WTC11 (cell line): ENCODE measurements at regions not wholly inside any gene's neighbourhood (a gene's known extent, or its start where the extent isn't known, plus 50 kb on each side); places are given as distances from the start of the nearest gene placed in this dataset.

Experiments
- ATAC-seq: fragments of 200-7000 bp; cut with Tn5 transposase; 2 replicates; pipeline ENCODE4 v1.10.0; 2021; ENCODE audit warnings: mild to moderate bottlenecking, moderate library complexity
- CTCF ChIA-PET: fragments of 300-600 bp; sonication (Branson Sonifier 250); formaldehyde crosslinking; loops from one replicate; lab custom pipeline; 2021; ENCODE audit warnings: antibody characterized with exemption; lab: Charles Lee
- POLR2A ChIA-PET: fragments of 350-600 bp; sonication (Branson Sonifier 250); formaldehyde crosslinking; loops from one replicate; lab custom pipeline; 2021; ENCODE audit warnings: antibody characterized with exemption; lab: Charles Lee
- DNase-seq: peaks from one replicate; pipeline ENCODE4 v3.0.0; 2021; ENCODE audit warnings: low spot score
- H3K27ac Mint-ChIP-seq: 2 replicates; pipeline ENCODE4 v1.8.0; 2021; ENCODE audit warnings: mixed read lengths
- H3K27me3 Mint-ChIP-seq: 2 replicates; pipeline ENCODE4 v1.8.0; 2021; ENCODE audit warnings: low read depth, mild to moderate bottlenecking, moderate library complexity, mixed read lengths
- H3K36me3 Mint-ChIP-seq: 2 replicates; pipeline ENCODE4 v1.8.0; 2021; ENCODE audit warnings: mixed read lengths
- H3K4me1 Mint-ChIP-seq: 2 replicates; pipeline ENCODE4 v1.8.0; 2022; ENCODE audit warnings: mixed read lengths
- H3K4me3 Mint-ChIP-seq: 2 replicates; pipeline ENCODE4 v1.8.0; 2021; ENCODE audit warnings: mild to moderate bottlenecking, moderate library complexity, mixed read lengths
- H3K9me3 Mint-ChIP-seq: 2 replicates; pipeline ENCODE4 v1.8.0; 2021; ENCODE audit warnings: mixed read lengths
- AFF4 ChIP-seq: sonication (generic); formaldehyde crosslinking; IDR thresholded peaks from 2 replicates; pipeline ENCODE4 v1.8.1; 2023; ENCODE audit warnings: mild to moderate bottlenecking, missing genetic modification reagents, borderline replicate concordance
- ATF2 ChIP-seq: sonication (generic); formaldehyde crosslinking; IDR thresholded peaks from 2 replicates; pipeline ENCODE4 v1.8.1; 2022; ENCODE audit warnings: low read depth, missing genetic modification reagents, borderline replicate concordance
- CREB1 ChIP-seq: sonication (generic); formaldehyde crosslinking; IDR thresholded peaks from 2 replicates; pipeline ENCODE4 v1.8.0; 2023; ENCODE audit warnings: mild to moderate bottlenecking, missing genetic modification reagents
- FOXP4 ChIP-seq: sonication (generic); formaldehyde crosslinking; IDR thresholded peaks from 2 replicates; pipeline ENCODE4 v1.8.0; 2022; ENCODE audit warnings: mild to moderate bottlenecking, missing genetic modification reagents
- NFYB ChIP-seq: sonication (generic); formaldehyde crosslinking; conservative IDR thresholded peaks from 2 replicates; pipeline ENCODE4 v1.8.0; 2022; ENCODE audit warnings: low read depth, missing genetic modification reagents
- PREB ChIP-seq: sonication (generic); formaldehyde crosslinking; IDR thresholded peaks from 2 replicates; pipeline ENCODE4 v1.8.1; 2022; ENCODE audit warnings: mild to moderate bottlenecking, missing genetic modification reagents, moderate library complexity, borderline replicate concordance
- RELA ChIP-seq: sonication (generic); formaldehyde crosslinking; IDR thresholded peaks from 2 replicates; pipeline ENCODE4 v1.8.1; 2022; ENCODE audit warnings: missing genetic modification reagents, mild to moderate bottlenecking, borderline replicate concordance
- SP1 ChIP-seq: sonication (generic); formaldehyde crosslinking; conservative IDR thresholded peaks from 2 replicates; pipeline ENCODE4 v1.8.1; 2022; ENCODE audit warnings: missing genetic modification reagents
- TEAD4 ChIP-seq: sonication (generic); formaldehyde crosslinking; IDR thresholded peaks from 2 replicates; pipeline ENCODE4 v1.8.0; 2022; ENCODE audit warnings: mild to moderate bottlenecking, missing genetic modification reagents
- USF2 ChIP-seq: sonication (generic); formaldehyde crosslinking; IDR thresholded peaks from 2 replicates; pipeline ENCODE4 v1.8.1; 2023; ENCODE audit warnings: mild to moderate bottlenecking, missing genetic modification reagents, moderate library complexity
- ZBTB43 ChIP-seq: sonication (generic); formaldehyde crosslinking; IDR thresholded peaks from 2 replicates; pipeline ENCODE4 v1.8.1; 2023; ENCODE audit warnings: mild to moderate bottlenecking, missing genetic modification reagents
- ZNF138 ChIP-seq: sonication (generic); formaldehyde crosslinking; conservative IDR thresholded peaks from 2 replicates; pipeline ENCODE4 v1.8.1; 2022; ENCODE audit warnings: mild to moderate bottlenecking, moderate library complexity, missing genetic modification reagents
- ZNF219 ChIP-seq: sonication (generic); formaldehyde crosslinking; IDR thresholded peaks from 2 replicates; pipeline ENCODE4 v1.8.0; 2023; ENCODE audit warnings: missing genetic modification reagents, mild to moderate bottlenecking, borderline replicate concordance
- ZNF232 ChIP-seq: sonication (generic); formaldehyde crosslinking; IDR thresholded peaks from 2 replicates; pipeline ENCODE4 v1.8.0; 2022; ENCODE audit warnings: mild to moderate bottlenecking, missing genetic modification reagents
- ZNF263 ChIP-seq: sonication (generic); formaldehyde crosslinking; IDR thresholded peaks from 2 replicates; pipeline ENCODE4 v1.8.1; 2022; ENCODE audit warnings: low read depth, mild to moderate bottlenecking, moderate library complexity, missing genetic modification reagents
- ZNF671 ChIP-seq: fragments of 250-450 bp; sonication (Bioruptor Pico); IDR thresholded peaks from 2 replicates; pipeline ENCODE4 v1.8.0; 2021; ENCODE audit warnings: mild to moderate bottlenecking
- ZSCAN18 ChIP-seq: fragments of 250-450 bp; sonication (Bioruptor Pico); IDR thresholded peaks from 2 replicates; pipeline ENCODE4 v2.1.2; 2022; ENCODE audit warnings: mild to moderate bottlenecking, moderate library complexity

- no peak for TF ChIP-seq ATF2 (CRISPR knock-in tag)
- TF ChIP-seq, all 79 proteins: peak for 0
These were observed 97.4 kb upstream of the MAST4 start (continued) for GRCh38 chr5:66498791-66499207.

GRCh38 chr5:66503203-66503789 is 92.9 kb upstream of the MAST4 start:
- no peak for DNase-seq
- peaks cover 14% of the 10 kb centered on the region for H3K9me3 Mint-ChIP-seq
- CTCF ChIA-PET, result no interaction called here
- H3K36me3 Mint-ChIP-seq, result peaks cover 3% of the 10 kb centered on the region; the same call in 1 of the 2 replicates
- H3K4me1 Mint-ChIP-seq, result no peaks in the 10 kb centered on the region
- TF ChIP-seq ZNF232 (CRISPR knock-in tag) (no peak), ZNF219 (CRISPR knock-in tag) (no peak), USF2 (no peak), ZSCAN18 (CRISPR knock-in tag) (no peak), RELA (no peak), ZNF263 (CRISPR knock-in tag) (no peak), ZNF138 (CRISPR knock-in tag) (no peak), ZNF671 (CRISPR knock-in tag) (no peak), AFF4 (CRISPR knock-in tag) (no peak), CREB1 (no peak), SP1 (CRISPR knock-in tag) (no peak), FOXP4 (CRISPR knock-in tag) (no peak), PREB (CRISPR knock-in tag) (no peak), NFYB (CRISPR knock-in tag) (no peak), ZBTB43 (CRISPR knock-in tag) (no peak), TEAD4 (no peak)
- TF ChIP-seq, all 79 proteins: peak for 0
- Mint-ChIP-seq H3K27me3 (no peaks in the 10 kb centered on the region), H3K27ac (no peak overlapping the region), H3K4me3 (no peak overlapping the region)
- POLR2A ChIA-PET, result interaction anchor here (0.6 kb wide), 1 partner anchor 26 kb away, joined by 7 read pairs; no protein-coding TSS in a partner anchor
- ATAC-seq, result no peak
